Activated naive CD8-positive, alpha-beta T cell treated with anti-CD3 and anti-CD28 coated beads, Interleukin-2, amount 50 U/mL, for 24 hours (primary cell): ENCODE measurements at regions not wholly inside any gene's neighbourhood (a gene's known extent, or its start where the extent isn't known, plus 50 kb on each side); places are given as distances from the start of the nearest gene placed in this dataset.
"Not testable (repeated sequence)": the region's sequence is repeated elsewhere in the genome, so short reads cannot be mapped to it uniquely, and the experiment has no call there.

Experiments
- ATAC-seq: fragments of 150-1000 bp; cut with Tn5 transposase; one replicate; pipeline ENCODE4 v1.10.0; 2021
- DNase-seq: peaks from one replicate; pipeline ENCODE4 v3.0.0; 2021
- H3K27ac Mint-ChIP-seq: one replicate; pipeline ENCODE4 v1.8.0; 2021; ENCODE audit warnings: mild to moderate bottlenecking, mixed read lengths
- H3K27me3 Mint-ChIP-seq: one replicate; pipeline ENCODE4 v1.8.0; 2021; ENCODE audit warnings: mixed read lengths
- H3K36me3 Mint-ChIP-seq: one replicate; pipeline ENCODE4 v1.8.0; 2021; ENCODE audit warnings: low read depth, mixed read lengths
- H3K4me1 Mint-ChIP-seq: one replicate; pipeline ENCODE4 v1.8.0; 2021; ENCODE audit warnings: mixed read lengths
- H3K4me3 Mint-ChIP-seq: one replicate; pipeline ENCODE4 v1.8.0; 2021; ENCODE audit warnings: mild to moderate bottlenecking, moderate library complexity, mixed read lengths
- H3K9me3 Mint-ChIP-seq: one replicate; pipeline ENCODE4 v1.8.0; 2021; ENCODE audit warnings: mixed read lengths

GRCh38 chr3:65303431-65303830, 615.6 kb upstream of the ADAMTS9 start:
- DNase-seq = no peak
- Mint-ChIP-seq H3K4me1 (no peaks in the 10 kb centered on the region), H3K36me3 (no peaks in the 10 kb centered on the region), H3K4me3 (no peak overlapping the region), H3K27me3 (no peaks in the 10 kb centered on the region), H3K27ac (no peak overlapping the region), H3K9me3 (peaks cover 7% of the 10 kb centered on the region)
- ATAC-seq = no peak

DNA sequence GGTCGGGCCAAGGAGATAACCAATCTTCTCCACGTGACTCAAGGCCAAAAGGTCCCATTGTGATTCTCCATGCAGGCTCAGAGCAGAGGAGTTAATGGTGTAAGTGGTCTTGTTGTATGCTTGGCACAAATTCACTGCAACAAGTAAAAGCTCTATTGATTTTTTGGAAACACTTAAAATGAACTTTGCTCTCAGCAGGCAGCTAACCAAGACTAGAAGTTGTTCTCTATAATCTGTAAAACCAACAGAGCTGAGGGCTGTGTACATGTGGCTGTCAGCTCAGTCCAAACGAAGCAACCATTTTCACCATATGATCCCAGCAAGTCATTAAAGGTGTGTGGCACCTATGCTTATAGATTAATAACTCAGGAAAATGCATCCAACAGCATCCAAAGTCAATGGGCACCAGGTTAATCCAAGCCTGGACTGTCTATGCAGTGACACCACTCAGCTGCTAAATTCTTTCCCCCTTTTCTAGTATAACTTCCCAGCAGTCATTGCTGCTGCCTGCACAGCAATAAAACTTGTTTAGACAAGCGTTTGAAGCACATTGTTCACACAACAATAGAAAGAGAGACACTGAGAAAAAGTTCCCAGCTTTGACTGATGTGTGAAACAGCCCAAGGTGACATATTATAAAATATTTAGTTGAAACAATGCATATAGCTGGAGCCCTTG, 603.8 kb upstream of the ADAMTS9 start:
- Mint-ChIP-seq H3K4me1 (no peaks in the 10 kb centered on the region), H3K36me3 (no peaks in the 10 kb centered on the region), H3K27ac (no peak overlapping the region), H3K9me3 (no peaks in the 10 kb centered on the region), H3K4me3 (no peak overlapping the region), H3K27me3 (no peaks in the 10 kb centered on the region)
- ATAC-seq = no peak
- DNase-seq = no peak

DNA sequence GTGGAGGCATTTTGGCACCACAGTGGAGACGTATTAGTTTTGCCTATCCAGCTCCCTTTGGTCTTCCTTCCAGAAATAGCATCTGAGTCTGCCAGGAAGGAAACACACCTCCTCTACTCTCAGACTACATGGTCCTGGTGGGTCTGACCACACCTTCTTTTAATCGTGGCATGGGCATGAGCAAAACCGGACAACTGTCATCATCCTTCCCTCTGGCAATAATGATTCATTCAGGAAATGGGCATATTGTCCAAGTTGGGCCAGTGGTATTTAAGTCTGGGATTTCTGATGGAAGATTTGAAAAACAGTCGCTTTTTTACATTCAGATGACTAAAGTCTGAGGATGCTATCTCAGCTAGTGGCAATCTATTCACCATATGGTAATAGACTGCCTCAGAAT, 601.0 kb upstream of the ADAMTS9 start:
- Mint-ChIP-seq H3K4me1 (no peaks in the 10 kb centered on the region), H3K4me3 (no peak overlapping the region), H3K27ac (no peak overlapping the region), H3K27me3 (no peaks in the 10 kb centered on the region), H3K9me3 (peaks cover 14% of the 10 kb centered on the region), H3K36me3 (no peaks in the 10 kb centered on the region)
- DNase-seq (no peak), ATAC-seq (no peak)

DNA sequence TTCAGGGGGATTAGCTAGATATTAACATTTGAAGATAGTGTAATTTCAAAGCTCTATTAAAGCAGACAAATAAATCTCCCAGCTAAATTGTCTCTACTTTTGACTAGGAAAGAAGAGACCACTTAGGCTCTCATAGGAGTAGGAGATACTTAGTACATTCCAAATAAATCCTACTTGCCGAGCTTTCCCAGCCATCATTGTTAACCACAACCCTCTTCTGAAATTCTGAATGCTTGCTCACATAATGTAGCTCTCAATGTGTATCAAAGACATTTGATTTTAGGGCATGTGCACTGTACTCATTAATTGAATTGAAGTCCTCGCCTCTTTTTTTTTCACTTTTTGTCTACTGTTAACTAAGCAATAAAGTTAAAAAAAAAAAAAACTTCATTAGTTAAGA, 598.2 kb upstream of the ADAMTS9 start:
- no peak for ATAC-seq
- H3K27ac Mint-ChIP-seq = no peak overlapping the region
- no peaks in the 10 kb centered on the region for H3K27me3 Mint-ChIP-seq
- no peak for DNase-seq
- H3K9me3 Mint-ChIP-seq = peaks cover 29% of the 10 kb centered on the region
- no peaks in the 10 kb centered on the region for H3K36me3 Mint-ChIP-seq
- no peak overlapping the region for H3K4me3 Mint-ChIP-seq
- H3K4me1 Mint-ChIP-seq = no peaks in the 10 kb centered on the region

DNA sequence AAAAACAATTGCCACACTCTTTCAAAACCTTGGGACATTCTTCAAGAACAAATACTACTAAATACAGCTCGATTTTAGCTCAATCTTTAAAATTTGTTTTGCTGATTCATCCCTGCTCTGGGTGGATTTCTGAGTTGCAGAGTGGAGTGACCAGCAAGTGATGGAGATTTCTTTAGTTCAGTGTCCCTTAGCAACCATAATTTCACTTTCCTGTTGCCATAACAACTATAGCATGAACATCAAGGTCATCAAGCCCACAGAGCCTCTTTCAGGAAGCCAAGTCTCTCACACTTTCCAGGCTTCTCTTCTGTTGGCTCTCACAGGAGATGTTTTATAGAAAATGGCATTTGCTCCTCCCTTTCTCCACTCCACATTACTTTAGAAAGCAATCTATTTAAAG, 597.2 kb upstream of the ADAMTS9 start:
- Mint-ChIP-seq H3K4me1 (no peaks in the 10 kb centered on the region), H3K27me3 (no peaks in the 10 kb centered on the region), H3K27ac (no peak overlapping the region), H3K9me3 (peaks cover 29% of the 10 kb centered on the region), H3K36me3 (no peaks in the 10 kb centered on the region), H3K4me3 (no peak overlapping the region)
- ATAC-seq (no peak), DNase-seq (no peak)

DNA sequence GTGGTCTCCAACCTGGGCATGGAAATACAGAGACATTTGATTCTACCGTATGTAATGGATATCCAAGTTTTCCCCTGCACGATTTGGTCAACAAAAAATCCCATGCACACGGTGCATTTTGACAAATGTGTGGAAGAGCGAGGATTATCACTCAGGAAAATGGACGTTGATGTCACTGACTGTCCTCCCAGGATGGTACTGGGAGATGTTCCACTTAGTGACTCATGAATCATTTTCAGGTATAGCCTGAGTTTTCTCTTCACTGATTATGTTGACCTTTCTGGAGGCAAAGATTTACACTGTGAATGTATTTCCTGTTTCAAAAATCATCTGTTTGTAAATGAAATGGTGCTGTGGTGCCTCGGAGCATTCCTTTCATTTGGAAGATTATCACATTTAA, 596.7 kb upstream of the ADAMTS9 start:
- Mint-ChIP-seq H3K4me1 (no peaks in the 10 kb centered on the region), H3K9me3 (peaks cover 29% of the 10 kb centered on the region), H3K27ac (no peak overlapping the region), H3K4me3 (no peak overlapping the region), H3K27me3 (no peaks in the 10 kb centered on the region), H3K36me3 (no peaks in the 10 kb centered on the region)
- no peak for DNase-seq
- no peak for ATAC-seq

- Mint-ChIP-seq H3K4me1 (no peaks in the 10 kb centered on the region), H3K9me3 (peaks cover 34% of the 10 kb centered on the region), H3K27ac (no peak overlapping the region), H3K36me3 (no peaks in the 10 kb centered on the region), H3K4me3 (no peak overlapping the region), H3K27me3 (no peaks in the 10 kb centered on the region)
- DNase-seq (no peak), ATAC-seq (no peak)
These were observed 591.5 kb upstream of the ADAMTS9 start for GRCh38 chr3:65279225-65279782.

DNA sequence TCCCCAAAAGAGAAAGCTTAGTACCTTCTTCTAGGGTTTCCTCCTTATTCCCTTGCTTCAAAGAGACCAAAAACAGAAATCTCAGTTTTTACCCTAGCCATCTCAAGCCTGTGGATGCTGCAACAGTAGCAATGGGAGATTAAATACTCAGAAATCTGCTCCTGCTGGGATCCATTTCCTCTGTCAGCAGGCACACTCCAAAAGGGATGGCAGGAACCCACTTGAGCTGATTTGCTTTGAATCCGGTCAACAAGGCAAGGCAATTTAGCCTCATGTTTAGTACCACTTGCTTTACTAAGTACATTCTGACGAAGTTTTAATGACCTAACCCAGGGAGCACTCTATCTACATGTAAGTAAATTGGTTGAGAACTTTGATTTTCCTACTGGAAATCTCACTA, 590.0 kb upstream of the ADAMTS9 start:
- DNase-seq (no peak), ATAC-seq (no peak)
- no peak overlapping the region for H3K4me3 Mint-ChIP-seq
- H3K4me1 Mint-ChIP-seq = no peaks in the 10 kb centered on the region
- H3K27ac Mint-ChIP-seq = no peak overlapping the region
- H3K27me3 Mint-ChIP-seq = no peaks in the 10 kb centered on the region
- H3K9me3 Mint-ChIP-seq = peaks cover 20% of the 10 kb centered on the region
- H3K36me3 Mint-ChIP-seq = no peaks in the 10 kb centered on the region

DNA sequence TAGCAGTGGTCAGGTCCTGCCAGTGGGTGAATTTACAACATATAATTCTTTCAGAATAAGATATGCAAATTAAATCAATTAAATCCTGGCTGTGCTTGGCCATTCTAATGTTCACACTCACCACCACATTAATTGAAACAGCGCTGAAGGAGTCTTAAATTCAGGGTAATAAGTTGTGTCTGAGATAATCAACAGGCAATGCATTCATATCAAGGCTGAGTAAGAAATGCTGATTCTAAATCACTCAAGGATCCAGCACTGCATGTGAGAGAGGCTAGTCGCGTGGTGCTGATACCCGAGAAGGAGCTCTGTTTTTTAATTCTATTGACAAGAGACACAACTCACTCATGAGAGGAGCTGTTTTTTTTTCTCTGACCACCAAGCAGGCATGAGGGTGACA, 588.8 kb upstream of the ADAMTS9 start:
- Mint-ChIP-seq H3K36me3 (no peaks in the 10 kb centered on the region), H3K4me1 (no peaks in the 10 kb centered on the region), H3K4me3 (no peak overlapping the region), H3K27me3 (no peaks in the 10 kb centered on the region), H3K27ac (no peak overlapping the region), H3K9me3 (peaks cover 13% of the 10 kb centered on the region)
- ATAC-seq (no peak), DNase-seq (no peak)

DNA sequence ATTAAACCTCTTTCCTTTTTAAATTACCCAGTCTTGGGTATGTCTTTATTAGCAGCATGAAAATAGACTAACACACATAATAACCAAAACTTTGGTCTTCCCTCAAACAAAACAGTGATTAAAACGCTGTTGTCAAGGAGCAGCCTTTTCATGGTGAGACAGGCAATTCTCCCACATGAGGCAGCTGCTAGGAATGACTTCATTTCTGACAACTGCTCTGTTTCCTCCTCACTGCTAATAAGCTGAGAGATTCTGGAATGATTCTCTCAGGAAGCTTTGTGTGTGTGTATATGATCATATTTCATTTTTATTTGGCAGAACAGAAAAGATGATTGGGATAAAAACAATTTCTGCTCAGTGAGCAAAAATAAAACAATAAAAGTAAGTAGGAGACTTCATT, 580.6 kb upstream of the ADAMTS9 start:
- Mint-ChIP-seq H3K9me3 (no peaks in the 10 kb centered on the region), H3K27me3 (no peaks in the 10 kb centered on the region), H3K36me3 (no peaks in the 10 kb centered on the region), H3K4me3 (no peak overlapping the region), H3K27ac (no peak overlapping the region), H3K4me1 (no peaks in the 10 kb centered on the region)
- ATAC-seq (no peak), DNase-seq (no peak)

- ATAC-seq (no peak), DNase-seq (no peak)
- H3K36me3 Mint-ChIP-seq = no peaks in the 10 kb centered on the region
- peaks cover 5% of the 10 kb centered on the region for H3K9me3 Mint-ChIP-seq
- H3K4me1 Mint-ChIP-seq = no peaks in the 10 kb centered on the region
- no peaks in the 10 kb centered on the region for H3K27me3 Mint-ChIP-seq
- H3K27ac Mint-ChIP-seq = no peak overlapping the region
- no peak overlapping the region for H3K4me3 Mint-ChIP-seq
These were observed 578.3 kb upstream of the ADAMTS9 start for GRCh38 chr3:65265942-65266590.

DNA sequence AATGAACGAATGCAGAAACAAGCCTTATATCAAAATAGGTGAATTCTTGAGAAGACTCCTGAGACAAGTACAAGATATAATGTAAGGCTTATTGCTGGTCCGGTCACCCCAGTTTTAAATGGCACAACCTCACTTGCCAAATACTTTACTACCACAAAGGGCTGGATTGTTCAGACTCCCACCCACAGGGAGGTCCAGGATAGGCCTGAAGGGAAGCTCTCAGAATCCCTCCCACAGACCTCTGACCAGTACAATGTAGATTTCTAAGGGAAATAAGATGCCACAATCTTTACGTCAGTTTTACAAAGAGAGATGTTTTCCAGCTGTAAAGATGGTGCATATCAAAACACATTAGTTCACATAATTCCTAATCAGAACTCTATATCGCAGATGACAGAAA, 577.7 kb upstream of the ADAMTS9 start:
- Mint-ChIP-seq H3K4me1 (no peaks in the 10 kb centered on the region), H3K4me3 (no peak overlapping the region)

GRCh38 chr3:65262548-65262947, 574.7 kb upstream of the ADAMTS9 start:
- no peak for DNase-seq
- no peaks in the 10 kb centered on the region for H3K4me1 Mint-ChIP-seq
- ATAC-seq = no peak

More for the DNA sequence above, 577.7 kb upstream of the ADAMTS9 start:
- DNase-seq = no peak
- Mint-ChIP-seq H3K9me3 (peaks cover 6% of the 10 kb centered on the region), H3K27me3 (no peaks in the 10 kb centered on the region), H3K27ac (no peak overlapping the region), H3K36me3 (no peaks in the 10 kb centered on the region)
- no peak for ATAC-seq

GRCh38 chr3:65259946-65260345, 572.1 kb upstream of the ADAMTS9 start:
- ATAC-seq (no peak), DNase-seq (no peak)
- H3K9me3 Mint-ChIP-seq = peaks cover 21% of the 10 kb centered on the region
- H3K27me3 Mint-ChIP-seq = no peaks in the 10 kb centered on the region
- H3K27ac Mint-ChIP-seq = no peak overlapping the region
- no peaks in the 10 kb centered on the region for H3K4me1 Mint-ChIP-seq
- no peak overlapping the region for H3K4me3 Mint-ChIP-seq
- no peaks in the 10 kb centered on the region for H3K36me3 Mint-ChIP-seq

More at GRCh38 chr3:65262548-65262947, 574.7 kb upstream of the ADAMTS9 start:
- Mint-ChIP-seq H3K36me3 (no peaks in the 10 kb centered on the region), H3K9me3 (peaks cover 6% of the 10 kb centered on the region), H3K27ac (no peak overlapping the region), H3K27me3 (no peaks in the 10 kb centered on the region), H3K4me3 (no peak overlapping the region)

DNA sequence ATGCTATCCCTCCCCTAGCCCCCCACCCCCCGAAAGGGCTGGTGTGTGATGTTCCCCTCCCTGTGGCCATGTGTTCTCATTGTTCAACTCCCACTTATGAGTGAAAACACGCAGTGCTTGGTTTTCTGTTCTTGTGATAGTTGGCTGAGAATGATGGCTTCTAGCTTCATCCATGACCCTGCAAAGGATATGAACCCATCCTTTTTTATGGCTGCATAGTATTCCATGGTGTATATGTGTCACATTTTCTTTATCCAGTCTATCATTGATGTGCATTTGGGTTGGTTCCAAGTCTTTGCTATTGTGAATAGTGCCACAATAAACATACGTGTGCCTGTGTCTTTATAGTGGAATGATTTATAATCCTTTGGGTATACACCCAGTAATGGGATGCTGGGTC, 565.1 kb upstream of the ADAMTS9 start:
- not testable (repeated sequence) for DNase-seq

More for the DNA sequence above, 565.1 kb upstream of the ADAMTS9 start:
- H3K9me3 Mint-ChIP-seq = peaks cover 30% of the 10 kb centered on the region
- not testable (repeated sequence) for H3K36me3 Mint-ChIP-seq, H3K4me3 Mint-ChIP-seq, H3K4me1 Mint-ChIP-seq, H3K27ac Mint-ChIP-seq, H3K27me3 Mint-ChIP-seq, ATAC-seq
